HEK293 (cell line): ENCODE measurements at regions not wholly inside any gene's neighbourhood (a gene's known extent, or its start where the extent isn't known, plus 50 kb on each side); places are given as distances from the start of the nearest gene placed in this dataset.

ENCODE experiments used
- YY1 ChIP-seq: fragments of 450-650 bp; formaldehyde crosslinking; IDR thresholded peaks from 2 replicates; pipeline ENCODE4 v1.5.1; 2018; ENCODE audit warnings: missing biosample characterization, missing genetic modification characterization
- ZNF311 ChIP-seq: fragments of 450-650 bp; formaldehyde crosslinking; IDR thresholded peaks from 2 replicates; pipeline ENCODE4 v1.5.1; 2017; ENCODE audit warnings: missing biosample characterization, missing genetic modification characterization, borderline replicate concordance
- ZNF501 ChIP-seq: fragments of 450-650 bp; formaldehyde crosslinking; IDR thresholded peaks from 2 replicates; pipeline ENCODE4 v1.5.1; 2016; ENCODE audit warnings: missing biosample characterization, missing genetic modification characterization
- ZNF529 ChIP-seq: fragments of 450-650 bp; formaldehyde crosslinking; IDR thresholded peaks from 2 replicates; pipeline ENCODE4 v1.5.1; 2017; ENCODE audit warnings: missing genetic modification characterization, missing biosample characterization; ENCODE audit not compliant: insufficient replicate concordance
- TF ChIP-seq, protein P1 (sequence below): fragments of 450-650 bp; formaldehyde crosslinking; IDR thresholded peaks from 2 replicates; pipeline ENCODE4 v1.5.1; 2016; ENCODE audit warnings: missing biosample characterization, missing genetic modification characterization
- TF ChIP-seq, protein P2 (sequence below): fragments of 450-650 bp; formaldehyde crosslinking; IDR thresholded peaks from 2 replicates; pipeline ENCODE4 v1.5.1; 2016; ENCODE audit warnings: missing biosample characterization, missing genetic modification characterization

DNA sequence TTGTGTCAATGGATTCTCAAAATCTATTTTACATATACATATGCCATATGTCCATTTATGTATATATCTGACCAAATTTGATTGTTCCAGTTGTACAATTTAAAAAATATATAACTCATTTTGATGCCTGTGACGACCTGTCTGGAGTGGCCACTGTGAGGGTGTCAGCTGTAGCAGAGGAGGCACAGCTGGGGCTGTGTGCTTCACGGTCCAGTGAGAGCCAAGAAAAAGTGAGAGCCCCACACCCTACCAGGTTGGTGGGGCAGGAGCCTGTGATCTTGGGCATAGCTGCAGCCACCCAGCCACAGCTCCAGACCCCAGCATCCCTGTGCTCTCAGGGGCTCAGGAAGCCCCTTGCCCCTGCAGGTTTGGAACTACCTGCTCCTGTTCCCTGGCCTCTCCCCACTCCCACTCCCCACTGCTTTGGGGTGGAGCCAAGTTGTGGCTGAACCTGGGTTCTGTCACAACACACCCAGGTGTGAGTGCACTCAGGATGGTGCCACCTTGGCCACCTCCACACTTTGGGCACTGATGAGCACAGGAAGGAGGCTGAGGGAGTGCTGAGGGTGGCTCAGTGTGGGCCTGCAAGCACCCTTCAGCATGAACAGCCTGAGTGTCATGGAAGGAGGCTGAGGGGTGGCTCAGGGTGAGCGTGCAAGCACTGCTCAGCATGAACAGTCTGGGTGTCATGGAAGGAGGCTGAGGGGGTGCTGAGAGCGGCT, 161.1 kb upstream of the ROBO1 start:
- TF ChIP-seq YY1 (tag by site-specific recombination) = no peak
- no peak for TF ChIP-seq ZNF311 (tag by site-specific recombination)
- TF ChIP-seq, protein P1, sequence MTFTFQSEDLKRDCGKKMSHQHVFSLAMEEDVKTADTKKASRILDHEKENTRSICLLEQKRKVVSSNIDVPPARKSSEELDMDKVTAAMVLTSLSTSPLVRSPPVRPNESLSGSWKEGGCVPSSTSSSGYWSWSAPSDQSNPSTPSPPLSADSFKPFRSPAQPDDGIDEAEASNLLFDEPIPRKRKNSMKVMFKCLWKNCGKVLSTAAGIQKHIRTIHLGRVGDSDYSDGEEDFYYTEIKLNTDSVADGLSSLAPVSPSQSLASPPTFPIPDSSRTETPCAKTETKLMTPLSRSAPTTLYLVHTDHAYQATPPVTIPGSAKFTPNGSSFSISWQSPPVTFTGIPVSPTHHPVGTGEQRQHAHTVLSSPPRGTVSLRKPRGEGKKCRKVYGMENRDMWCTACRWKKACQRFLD = no peak
- TF ChIP-seq ZNF529 (tag by site-specific recombination) = no peak
- TF ChIP-seq, protein P2, sequence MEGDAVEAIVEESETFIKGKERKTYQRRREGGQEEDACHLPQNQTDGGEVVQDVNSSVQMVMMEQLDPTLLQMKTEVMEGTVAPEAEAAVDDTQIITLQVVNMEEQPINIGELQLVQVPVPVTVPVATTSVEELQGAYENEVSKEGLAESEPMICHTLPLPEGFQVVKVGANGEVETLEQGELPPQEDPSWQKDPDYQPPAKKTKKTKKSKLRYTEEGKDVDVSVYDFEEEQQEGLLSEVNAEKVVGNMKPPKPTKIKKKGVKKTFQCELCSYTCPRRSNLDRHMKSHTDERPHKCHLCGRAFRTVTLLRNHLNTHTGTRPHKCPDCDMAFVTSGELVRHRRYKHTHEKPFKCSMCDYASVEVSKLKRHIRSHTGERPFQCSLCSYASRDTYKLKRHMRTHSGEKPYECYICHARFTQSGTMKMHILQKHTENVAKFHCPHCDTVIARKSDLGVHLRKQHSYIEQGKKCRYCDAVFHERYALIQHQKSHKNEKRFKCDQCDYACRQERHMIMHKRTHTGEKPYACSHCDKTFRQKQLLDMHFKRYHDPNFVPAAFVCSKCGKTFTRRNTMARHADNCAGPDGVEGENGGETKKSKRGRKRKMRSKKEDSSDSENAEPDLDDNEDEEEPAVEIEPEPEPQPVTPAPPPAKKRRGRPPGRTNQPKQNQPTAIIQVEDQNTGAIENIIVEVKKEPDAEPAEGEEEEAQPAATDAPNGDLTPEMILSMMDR (tag by site-specific recombination) = no peak
- TF ChIP-seq ZNF501 (tag by site-specific recombination) = no peak
